ENCODE measurements at regions not wholly inside any gene's neighbourhood (a gene's known extent, or its start where the extent isn't known, plus 50 kb on each side); places are given as distances from the start of the nearest gene placed in this dataset.

DNA sequence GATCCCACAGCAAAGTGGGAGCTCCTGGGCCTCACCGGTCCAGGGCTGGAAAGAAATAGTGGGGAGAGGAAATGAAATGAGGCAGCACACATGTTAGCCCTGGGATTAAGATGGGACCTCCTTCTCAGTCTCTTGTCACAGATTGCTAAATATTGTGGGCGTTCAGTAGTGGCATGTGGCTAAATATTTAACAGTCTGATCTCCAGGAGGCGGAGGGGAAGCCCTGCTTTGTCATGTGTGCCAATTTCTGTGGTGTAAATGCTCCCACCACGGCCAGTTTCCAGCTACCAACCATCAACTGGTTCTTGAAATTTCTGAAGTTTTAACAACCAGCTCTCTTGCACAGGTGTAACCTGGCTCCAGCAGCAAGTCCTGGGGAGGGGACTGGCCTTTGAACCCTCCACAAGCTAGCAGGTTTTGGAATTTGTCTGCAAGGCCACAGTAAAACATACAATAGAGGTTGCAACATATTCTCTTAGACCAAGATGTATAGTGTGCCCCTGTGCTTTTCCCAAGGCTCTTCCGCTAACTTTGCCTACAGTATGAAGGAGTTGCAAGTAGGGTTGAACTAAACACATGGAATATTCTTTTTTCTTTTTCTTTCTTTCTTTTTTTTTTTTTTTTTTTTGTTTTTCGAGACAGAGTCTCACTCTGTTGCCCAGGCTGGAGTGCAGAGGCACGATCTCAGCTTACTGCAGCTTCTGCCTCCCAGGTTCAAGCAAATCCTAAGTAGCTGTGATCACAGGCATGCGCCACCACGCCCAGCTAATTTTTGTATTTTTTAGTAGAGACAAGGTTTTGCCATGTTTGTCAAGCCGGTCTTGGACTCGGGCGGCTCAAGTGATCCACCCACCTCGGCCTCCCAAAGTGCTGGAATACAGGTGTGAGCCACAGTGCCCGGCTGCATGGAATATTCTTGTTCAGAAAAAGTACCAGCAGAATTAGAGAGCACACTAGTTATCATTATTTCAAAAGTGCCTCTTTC is 103.1 kb upstream of the PCBD1 start:
- Histone ChIP-seq H3K4me1 (ENCODE audit: control insufficient read depth, insufficient read depth, low read length) (no peaks in the 10 kb centered on the region), H3K4me3 (ENCODE audit: low read depth, low read length) (no peak overlapping the region), H3K36me3 (ENCODE audit: control insufficient read depth in 2 of 2, insufficient read depth in 1 of 2, low read length in 2 of 2) (no peaks in the 10 kb centered on the region), H3K9me3 (ENCODE audit: control insufficient read depth, insufficient read depth, low read depth, low read length) (no peaks in the 10 kb centered on the region), H3K27ac (ENCODE audit: extremely low read depth, low read depth, low read length) (no peak overlapping the region)
- CTCF ChIA-PET = interaction anchor here (0.7 to 0.9 kb wide), 3 partner anchors 65 to 195 kb away, joined by 3 to 6 read pairs (median 3); no protein-coding TSS in a partner anchor
- POLR2A ChIA-PET = no interaction called here
- peak; percentile 85 for TF ChIP-seq ZNF112 (tag by site-specific recombination; IDR thresholded peaks at IDR 0.05)
- no peak for TF ChIP-seq ZNF791 (tag by site-specific recombination; IDR thresholded peaks at IDR 0.05)
- TF ChIP-seq REPIN1 (tag by site-specific recombination; IDR thresholded peaks at IDR 0.05; ENCODE audit: low read depth) = no peak

DNA sequence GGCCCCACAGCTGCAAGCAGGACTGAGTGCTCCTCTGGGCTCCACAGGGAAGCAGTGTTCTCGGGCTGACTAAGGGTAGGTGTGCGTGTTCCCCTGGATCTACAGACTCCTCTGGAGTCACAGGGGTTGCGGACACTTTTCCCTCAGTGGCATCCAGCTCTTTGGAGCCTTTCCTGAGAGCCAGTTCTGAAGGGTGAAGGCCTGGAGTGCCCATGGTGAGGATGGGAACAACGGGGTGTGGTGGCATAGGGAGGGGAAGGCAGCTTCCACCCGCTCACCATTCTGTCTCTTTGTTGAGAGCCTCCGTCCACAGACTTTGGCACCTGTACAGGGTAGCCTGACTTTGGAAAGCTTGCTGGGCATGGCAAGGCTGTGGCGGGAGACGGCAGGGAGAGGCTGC is 104.1 kb upstream of the PCBD1 start:
- H3K36me3 ChIP-seq (ENCODE audit: control insufficient read depth in 2 of 2, insufficient read depth in 1 of 2, low read length in 2 of 2) = no peaks in the 10 kb centered on the region
- no peaks in the 10 kb centered on the region for H3K9me3 ChIP-seq (ENCODE audit: control insufficient read depth, insufficient read depth, low read depth, low read length)
- H3K27ac ChIP-seq (ENCODE audit: extremely low read depth, low read depth, low read length) = no peak overlapping the region
- no peaks in the 10 kb centered on the region for H3K4me1 ChIP-seq (ENCODE audit: control insufficient read depth, insufficient read depth, low read length)
- ChIA-PET POLR2A (no interaction called here), CTCF (interaction anchor here (0.7 to 0.8 kb wide), 2 partner anchors 66 to 79 kb away, joined by 3 to 4 read pairs; no protein-coding TSS in a partner anchor)
- H3K4me3 ChIP-seq (ENCODE audit: low read depth, low read length) = no peak overlapping the region
- no peak for TF ChIP-seq HOXA7 (CRISPR knock-in tag; IDR thresholded peaks at IDR 0.05; ENCODE audit: borderline replicate concordance)
- no peak for TF ChIP-seq ZFP37 (tag by site-specific recombination; IDR thresholded peaks at IDR 0.05)
- no peak for TF ChIP-seq ZNF248 (tag by site-specific recombination; IDR thresholded peaks at IDR 0.05)
- no peak for TF ChIP-seq ZNF433 (tag by site-specific recombination; IDR thresholded peaks at IDR 0.05; ENCODE audit: low read depth)
- TF ChIP-seq ZNF626 (tag by site-specific recombination; IDR thresholded peaks at IDR 0.05) = no peak
- no peak for TF ChIP-seq ZNF658 (tag by site-specific recombination; IDR thresholded peaks at IDR 0.05)
- no peak for TF ChIP-seq ZNF830 (tag by site-specific recombination; IDR thresholded peaks at IDR 0.05; ENCODE audit: low read depth)
- no peak for TF ChIP-seq ZNF544 (tag by site-specific recombination; IDR thresholded peaks at IDR 0.05)
- TF ChIP-seq, protein P1, sequence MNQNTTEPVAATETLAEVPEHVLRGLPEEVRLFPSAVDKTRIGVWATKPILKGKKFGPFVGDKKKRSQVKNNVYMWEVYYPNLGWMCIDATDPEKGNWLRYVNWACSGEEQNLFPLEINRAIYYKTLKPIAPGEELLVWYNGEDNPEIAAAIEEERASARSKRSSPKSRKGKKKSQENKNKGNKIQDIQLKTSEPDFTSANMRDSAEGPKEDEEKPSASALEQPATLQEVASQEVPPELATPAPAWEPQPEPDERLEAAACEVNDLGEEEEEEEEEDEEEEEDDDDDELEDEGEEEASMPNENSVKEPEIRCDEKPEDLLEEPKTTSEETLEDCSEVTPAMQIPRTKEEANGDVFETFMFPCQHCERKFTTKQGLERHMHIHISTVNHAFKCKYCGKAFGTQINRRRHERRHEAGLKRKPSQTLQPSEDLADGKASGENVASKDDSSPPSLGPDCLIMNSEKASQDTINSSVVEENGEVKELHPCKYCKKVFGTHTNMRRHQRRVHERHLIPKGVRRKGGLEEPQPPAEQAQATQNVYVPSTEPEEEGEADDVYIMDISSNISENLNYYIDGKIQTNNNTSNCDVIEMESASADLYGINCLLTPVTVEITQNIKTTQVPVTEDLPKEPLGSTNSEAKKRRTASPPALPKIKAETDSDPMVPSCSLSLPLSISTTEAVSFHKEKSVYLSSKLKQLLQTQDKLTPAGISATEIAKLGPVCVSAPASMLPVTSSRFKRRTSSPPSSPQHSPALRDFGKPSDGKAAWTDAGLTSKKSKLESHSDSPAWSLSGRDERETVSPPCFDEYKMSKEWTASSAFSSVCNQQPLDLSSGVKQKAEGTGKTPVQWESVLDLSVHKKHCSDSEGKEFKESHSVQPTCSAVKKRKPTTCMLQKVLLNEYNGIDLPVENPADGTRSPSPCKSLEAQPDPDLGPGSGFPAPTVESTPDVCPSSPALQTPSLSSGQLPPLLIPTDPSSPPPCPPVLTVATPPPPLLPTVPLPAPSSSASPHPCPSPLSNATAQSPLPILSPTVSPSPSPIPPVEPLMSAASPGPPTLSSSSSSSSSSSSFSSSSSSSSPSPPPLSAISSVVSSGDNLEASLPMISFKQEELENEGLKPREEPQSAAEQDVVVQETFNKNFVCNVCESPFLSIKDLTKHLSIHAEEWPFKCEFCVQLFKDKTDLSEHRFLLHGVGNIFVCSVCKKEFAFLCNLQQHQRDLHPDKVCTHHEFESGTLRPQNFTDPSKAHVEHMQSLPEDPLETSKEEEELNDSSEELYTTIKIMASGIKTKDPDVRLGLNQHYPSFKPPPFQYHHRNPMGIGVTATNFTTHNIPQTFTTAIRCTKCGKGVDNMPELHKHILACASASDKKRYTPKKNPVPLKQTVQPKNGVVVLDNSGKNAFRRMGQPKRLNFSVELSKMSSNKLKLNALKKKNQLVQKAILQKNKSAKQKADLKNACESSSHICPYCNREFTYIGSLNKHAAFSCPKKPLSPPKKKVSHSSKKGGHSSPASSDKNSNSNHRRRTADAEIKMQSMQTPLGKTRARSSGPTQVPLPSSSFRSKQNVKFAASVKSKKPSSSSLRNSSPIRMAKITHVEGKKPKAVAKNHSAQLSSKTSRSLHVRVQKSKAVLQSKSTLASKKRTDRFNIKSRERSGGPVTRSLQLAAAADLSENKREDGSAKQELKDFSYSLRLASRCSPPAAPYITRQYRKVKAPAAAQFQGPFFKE (tag by site-specific recombination; IDR thresholded peaks at IDR 0.05; ENCODE audit: borderline replicate concordance) = no peak
- TF ChIP-seq ZNF571 (tag by site-specific recombination; IDR thresholded peaks at IDR 0.05) = no peak
- no peak for TF ChIP-seq ZSCAN5A (tag by site-specific recombination; IDR thresholded peaks at IDR 0.05)
- TF ChIP-seq ZNF423 (tag by site-specific recombination; IDR thresholded peaks at IDR 0.05) = no peak
- TF ChIP-seq ZNF157 (tag by site-specific recombination; IDR thresholded peaks at IDR 0.05) = no peak
- no peak for TF ChIP-seq ZXDB (tag by site-specific recombination; IDR thresholded peaks at IDR 0.05)
- no peak for TF ChIP-seq MYNN (tag by site-specific recombination; IDR thresholded peaks at IDR 0.05; ENCODE audit: borderline replicate concordance)
- no peak for TF ChIP-seq ZNF600 (tag by site-specific recombination; IDR thresholded peaks at IDR 0.05)
- TF ChIP-seq GLIS2 (tag by site-specific recombination; IDR thresholded peaks at IDR 0.05) = no peak

All from HEK293 (cell line).